GM23338 (cell line): ENCODE measurements at regions not wholly inside any gene's neighbourhood (a gene's known extent, or its start where the extent isn't known, plus 50 kb on each side); places are given as distances from the start of the nearest gene placed in this dataset.

ENCODE experiments used
- CTCF ChIP-seq, 2 experiments: fragments of 200-600 bp in 1 of 2; sonication (generic) in 1 of 2; conservative IDR thresholded peaks; 2 replicates each; pipeline versions ENCODE4 v1.5.1 to v1.6.1; 2016 to 2017; ENCODE audit warnings: antibody characterized with exemption in 2 of 2, low read depth in 2 of 2, mild to moderate bottlenecking in 2 of 2, moderate library complexity in 1 of 2
- EZH2 ChIP-seq: fragments of 200-600 bp; sonication (generic); IDR thresholded peaks from one replicate; pipeline ENCODE4 v1.8.0; 2017; ENCODE audit warnings: antibody characterized with exemption, mild to moderate bottlenecking, low read depth; ENCODE audit not compliant: unreplicated experiment
- EZH2phosphoT487 ChIP-seq: fragments of 200-600 bp; sonication (generic); IDR thresholded peaks from one replicate; pipeline ENCODE4 v1.8.1; 2018; ENCODE audit warnings: antibody characterized with exemption; ENCODE audit not compliant: unreplicated experiment
- NANOG ChIP-seq: IDR thresholded peaks from 2 replicates; pipeline ENCODE4 v1.6.1; 2016; ENCODE audit warnings: antibody characterized with exemption, borderline replicate concordance
- POLR2AphosphoS5 ChIP-seq: IDR thresholded peaks from 2 replicates; pipeline ENCODE4 v1.6.1; 2016; ENCODE audit warnings: antibody characterized with exemption, low read depth
- REST ChIP-seq: IDR thresholded peaks from one replicate; pipeline ENCODE4 v1.6.1; 2018; ENCODE audit warnings: antibody characterized with exemption; ENCODE audit not compliant: unreplicated experiment
- STAT1 ChIP-seq: IDR thresholded peaks from one replicate; pipeline ENCODE4 v1.6.1; 2016; ENCODE audit warnings: antibody characterized with exemption; ENCODE audit not compliant: unreplicated experiment
- ZNF331 ChIP-seq: fragments of 250-450 bp; sonication (Bioruptor Pico); IDR thresholded peaks from 2 replicates; pipeline ENCODE4 v1.5.0; 2020; ENCODE audit warnings: low read depth, mild to moderate bottlenecking, moderate library complexity

- no peak for TF ChIP-seq CTCF (conservative IDR thresholded peaks at IDR 0.05; ENCODE audit: low read depth in 2 of 2)
- no peak for TF ChIP-seq POLR2AphosphoS5
- TF ChIP-seq NANOG: no peak
- no peak for TF ChIP-seq EZH2
- no peak for TF ChIP-seq REST
- no peak for TF ChIP-seq ZNF331 (CRISPR knock-in tag)
- no peak for TF ChIP-seq EZH2phosphoT487
- TF ChIP-seq STAT1: no peak
Observed at GRCh38 chr14:62373944-62374343, 611.7 kb downstream of the SNAPC1 start.
